Endothelial cell of umbilical vein (primary cell): ENCODE measurements at regions not wholly inside any gene's neighbourhood (a gene's known extent, or its start where the extent isn't known, plus 50 kb on each side); places are given as distances from the start of the nearest gene placed in this dataset.

ENCODE experiments used
- BruUV-seq: library from RNA; stranded (reverse); fragments of 400-500 nt; replicated peaks from 2 replicates; lab custom pipeline; 2021; lab: Mats Ljungman, UMichigan
- CTCF ChIA-PET: fragments of 300-600, 350-600 bp; sonication (Branson Sonifier 250); formaldehyde crosslinking; loops from one replicate; lab custom pipeline; 2021; ENCODE audit warnings: antibody characterized with exemption, inconsistent platforms; lab: Charles Lee
- POLR2A ChIA-PET: fragments of 300-600, 350-600 bp; sonication (Branson Sonifier 250); formaldehyde crosslinking; loops from one replicate; lab custom pipeline; 2021; ENCODE audit warnings: antibody characterized with exemption, inconsistent platforms; lab: Charles Lee
- DNase-seq: peaks from one replicate; pipeline ENCODE4 v3.0.0-alpha.2; 2011; ENCODE audit warnings: low read depth, low spot score
- FAIRE-seq: peaks from 2 replicates; lab custom pipeline; 2011; peaks lifted over from hg19 to GRCh38; lab: Jason Lieb, UNC
- H2AFZ ChIP-seq: 2 replicates; pipeline ENCODE4 v1.6.0; 2012; ENCODE audit warnings: low read depth, low read length, control low read depth, inconsistent platforms
- H3K27ac ChIP-seq: 2 replicates; pipeline ENCODE4 v1.5.1; 2011; ENCODE audit warnings: low read depth, mild to moderate bottlenecking, control low read depth, low read length, moderate library complexity; ENCODE audit not compliant: insufficient read depth
- H3K27me3 ChIP-seq, 2 experiments: 2 replicates each; pipeline versions ENCODE4 v1.6.0 to v1.6.1; 2011; ENCODE audit warnings: low read length in 2 of 2, mixed read lengths in 1 of 2; ENCODE audit not compliant: control insufficient read depth in 2 of 2, insufficient read depth in 2 of 2
- H3K36me3 ChIP-seq, 2 experiments: 2 replicates in 1 of 2; 3 replicates in 1 of 2; pipeline ENCODE4 v1.5.1; 2011; ENCODE audit warnings: low read length in 2 of 2, mild to moderate bottlenecking in 1 of 2, moderate library complexity in 1 of 2; ENCODE audit not compliant: control insufficient read depth in 2 of 2, insufficient read depth in 2 of 2; ENCODE audit errors: extremely low read depth in 1 of 2
- H3K4me1 ChIP-seq: 3 replicates; pipeline ENCODE4 v1.5.1; 2011; ENCODE audit warnings: mild to moderate bottlenecking, low read length; ENCODE audit not compliant: control insufficient read depth, insufficient read depth; ENCODE audit errors: extremely low read depth
- H3K4me2 ChIP-seq: 2 replicates; pipeline ENCODE4 v1.6.1; 2011; ENCODE audit warnings: low read length, control low read depth, mixed read lengths; ENCODE audit not compliant: insufficient read depth
- H3K4me3 ChIP-seq, 3 experiments: fragments of 200-600 bp in 1 of 3; sonication (generic), shearing (Covaris generic) in 1 of 3; replicated peaks in 1 of 3; 2 replicates each; pipeline ENCODE4 v1.5.1; 2011 to 2016; ENCODE audit warnings: control low read depth in 3 of 3, low read length in 3 of 3, mild to moderate bottlenecking in 2 of 3, inconsistent platforms in 1 of 3, low read depth in 1 of 3, moderate library complexity in 1 of 3; ENCODE audit not compliant: insufficient read depth in 1 of 3
- H3K79me2 ChIP-seq: 2 replicates; pipeline ENCODE4 v1.6.0; 2012; ENCODE audit warnings: low read length, inconsistent platforms; ENCODE audit not compliant: control insufficient read depth, insufficient read depth
- H3K9ac ChIP-seq: replicated peaks from 2 replicates; pipeline ENCODE3; 2011; ENCODE audit warnings: low read length, control low read depth; ENCODE audit not compliant: insufficient read depth; ENCODE audit errors: extremely low read depth
- H3K9me1 ChIP-seq: replicated peaks from 3 replicates; pipeline ENCODE4 v1.6.0; 2011; ENCODE audit warnings: mild to moderate bottlenecking, low read length; ENCODE audit not compliant: control insufficient read depth, insufficient read depth; ENCODE audit errors: extremely low read depth
- H3K9me3 ChIP-seq: replicated peaks from 2 replicates; pipeline ENCODE4 v1.5.1; 2012; ENCODE audit warnings: low read length, inconsistent platforms; ENCODE audit not compliant: control insufficient read depth, insufficient read depth
- H4K20me1 ChIP-seq: replicated peaks from 2 replicates; pipeline ENCODE3; 2011; ENCODE audit warnings: mild to moderate bottlenecking, low read length; ENCODE audit not compliant: control insufficient read depth, insufficient read depth; ENCODE audit errors: extremely low read depth
- CTCF ChIP-seq, 2 donors: IDR thresholded peaks; 1 replicate in 1 of 2; 2 replicates in 1 of 2; pipeline ENCODE4 v1.5.1; 2011; ENCODE audit warnings: low read length in 2 of 2, mild to moderate bottlenecking in 2 of 2, moderate library complexity in 2 of 2, control low read depth in 1 of 2, inconsistent platforms in 1 of 2, low read depth in 1 of 2; ENCODE audit not compliant: insufficient read depth in 1 of 2; ENCODE audit errors: extremely low read depth in 1 of 2
- EZH2 ChIP-seq: IDR thresholded peaks from 2 replicates; pipeline ENCODE4 v1.6.1; 2012; ENCODE audit warnings: borderline replicate concordance, low read depth, mild to moderate bottlenecking, moderate library complexity, low read length, inconsistent platforms; ENCODE audit not compliant: severe bottlenecking
- FOS ChIP-seq: IDR thresholded peaks from 2 replicates; pipeline ENCODE4 v1.6.1; 2011; ENCODE audit warnings: mild to moderate bottlenecking, low read length, moderate library complexity, borderline replicate concordance; ENCODE audit not compliant: insufficient read depth
- GATA2 ChIP-seq: IDR thresholded peaks from 2 replicates; pipeline ENCODE4 v1.7.0; 2011; ENCODE audit warnings: low read depth, mild to moderate bottlenecking, moderate library complexity, mixed read lengths, low read length; ENCODE audit not compliant: insufficient read length, insufficient read depth
- JUN ChIP-seq: IDR thresholded peaks from 2 replicates; pipeline ENCODE4 v1.6.1; 2011; ENCODE audit warnings: borderline replicate concordance, low read depth; ENCODE audit not compliant: insufficient read length, insufficient read depth
- MAX ChIP-seq: IDR thresholded peaks from 2 replicates; pipeline ENCODE4 v1.6.1; 2011; ENCODE audit not compliant: insufficient read depth, insufficient read length
- MYC ChIP-seq: IDR thresholded peaks from one replicate; pipeline ENCODE4 v1.6.1; 2011; ENCODE audit warnings: mild to moderate bottlenecking, low read depth, low read length
- POLR2A ChIP-seq: IDR thresholded peaks from 2 replicates; pipeline ENCODE4 v1.6.1; 2012; ENCODE audit warnings: low read depth, mild to moderate bottlenecking, control low read depth, low read length
- POLR2AphosphoS5 ChIP-seq: IDR thresholded peaks from 2 replicates; pipeline ENCODE4 v1.6.1; 2012; ENCODE audit warnings: low read depth, mild to moderate bottlenecking, control low read depth, low read length, moderate library complexity; ENCODE audit not compliant: insufficient read depth
- dilution Hi-C: fragments of 300-500 bp; cut with MboI; formaldehyde crosslinking; loops from one replicate; pipeline ENCODE4 v1.15.0; 2019; ENCODE audit warnings: low sequenced_read_pairs; ENCODE audit not compliant: extremely low pct_ligation_motif_present
- intact Hi-C: fragments of 100-400 bp; cut with micrococcal nuclease; formaldehyde crosslinking; loops from one replicate; pipeline ENCODE4 v1.10.0; 2022

- DNase-seq (no peak), FAIRE-seq (no peak)
- dilution Hi-C loops (no loop called here), intact Hi-C loops (no loop called here)
- Histone ChIP-seq H3K27ac (no peak overlapping the region), H2AFZ (no peak overlapping the region), H3K4me3 (no peak overlapping the region), H3K4me2 (no peak overlapping the region), H3K4me1 (no peaks in the 10 kb centered on the region), H3K9me1 (no peaks in the 10 kb centered on the region), H3K9ac (no peak overlapping the region), H3K27me3 (peaks cover 8 to 10% of the 10 kb centered on the region in 2 experiments), H4K20me1 (no peaks in the 10 kb centered on the region), H3K79me2 (no peaks in the 10 kb centered on the region), H3K36me3 (no peaks in the 10 kb centered on the region), H3K9me3 (no peaks in the 10 kb centered on the region)
- ChIA-PET POLR2A (no interaction called here), CTCF (interaction anchor here (1.1 kb wide), 1 partner anchor 27 kb away, joined by 3 read pairs; no protein-coding TSS in a partner anchor)
- BruUV-seq: no TSS peak
- no peak for TF ChIP-seq POLR2A
- no peak for TF ChIP-seq MYC
- TF ChIP-seq FOS: no peak
- TF ChIP-seq CTCF (IDR thresholded peaks at IDR 0.05; ENCODE audit: extremely low read depth in 1 of 2, insufficient read depth in 1 of 2, low read depth in 1 of 2, low read length in 2 of 2): no peak
- TF ChIP-seq GATA2: no peak
- no peak for TF ChIP-seq EZH2
- TF ChIP-seq POLR2AphosphoS5: no peak
- TF ChIP-seq JUN: no peak
- no peak for TF ChIP-seq MAX
Measured at GRCh38 chr6:156659822-156660198, 117.4 kb upstream of the ARID1B start.
